ENCODE measurements at regions not wholly inside any gene's neighbourhood (a gene's known extent, or its start where the extent isn't known, plus 50 kb on each side); places are given as distances from the start of the nearest gene placed in this dataset.

DNA sequence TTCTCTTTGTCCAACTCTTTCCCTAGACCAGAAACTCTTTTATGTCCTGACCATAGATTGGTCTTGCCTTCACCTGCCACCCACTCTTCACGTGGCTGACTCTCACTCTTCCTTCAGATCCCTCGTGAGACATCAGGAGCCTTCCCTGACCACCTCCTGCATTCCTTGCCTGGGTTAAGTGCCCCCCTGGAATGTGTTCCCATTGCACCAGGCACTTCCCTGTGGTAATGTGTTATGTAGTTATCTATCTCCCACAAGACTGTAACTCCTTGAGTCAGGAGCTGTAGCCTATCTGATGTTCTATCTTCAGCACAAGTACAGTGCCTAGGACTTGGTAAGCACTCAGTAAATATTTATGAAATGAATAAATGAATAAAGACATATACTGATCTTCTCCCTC, 111.2 kb upstream of the CTTNBP2NL start:
- TF ChIP-seq, protein P1, sequence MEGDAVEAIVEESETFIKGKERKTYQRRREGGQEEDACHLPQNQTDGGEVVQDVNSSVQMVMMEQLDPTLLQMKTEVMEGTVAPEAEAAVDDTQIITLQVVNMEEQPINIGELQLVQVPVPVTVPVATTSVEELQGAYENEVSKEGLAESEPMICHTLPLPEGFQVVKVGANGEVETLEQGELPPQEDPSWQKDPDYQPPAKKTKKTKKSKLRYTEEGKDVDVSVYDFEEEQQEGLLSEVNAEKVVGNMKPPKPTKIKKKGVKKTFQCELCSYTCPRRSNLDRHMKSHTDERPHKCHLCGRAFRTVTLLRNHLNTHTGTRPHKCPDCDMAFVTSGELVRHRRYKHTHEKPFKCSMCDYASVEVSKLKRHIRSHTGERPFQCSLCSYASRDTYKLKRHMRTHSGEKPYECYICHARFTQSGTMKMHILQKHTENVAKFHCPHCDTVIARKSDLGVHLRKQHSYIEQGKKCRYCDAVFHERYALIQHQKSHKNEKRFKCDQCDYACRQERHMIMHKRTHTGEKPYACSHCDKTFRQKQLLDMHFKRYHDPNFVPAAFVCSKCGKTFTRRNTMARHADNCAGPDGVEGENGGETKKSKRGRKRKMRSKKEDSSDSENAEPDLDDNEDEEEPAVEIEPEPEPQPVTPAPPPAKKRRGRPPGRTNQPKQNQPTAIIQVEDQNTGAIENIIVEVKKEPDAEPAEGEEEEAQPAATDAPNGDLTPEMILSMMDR (IDR thresholded peaks at IDR 0.05; ENCODE audit: low read depth, low read length), result no peak
- no peak for TF ChIP-seq EZH2phosphoT487 (IDR thresholded peaks at IDR 0.05; ENCODE audit: low read depth)

Data from OCI-LY3 (cell line).